ENCODE measurements at regions not wholly inside any gene's neighbourhood (a gene's known extent, or its start where the extent isn't known, plus 50 kb on each side); places are given as distances from the start of the nearest gene placed in this dataset.

- TF ChIP-seq CTCF (conservative IDR thresholded peaks at IDR 0.05; ENCODE audit: low read length), result no peak
- no peak for TF ChIP-seq EZH2phosphoT487 (IDR thresholded peaks at IDR 0.05; ENCODE audit: borderline replicate concordance, low read depth, low read length)
Measured at GRCh38 chr18:65363911-65364632, 386.7 kb upstream of the CDH7 start.
